ENCODE measurements at regions not wholly inside any gene's neighbourhood (a gene's known extent, or its start where the extent isn't known, plus 50 kb on each side); places are given as distances from the start of the nearest gene placed in this dataset.
"Not testable (repeated sequence)": the region's sequence is repeated elsewhere in the genome, so short reads cannot be mapped to it uniquely, and the experiment has no call there.

GRCh38 chr20:29763821-29764511 lies 1493.5 kb upstream of the DEFB115 start:
- no peak for DNase-seq

GRCh38 chr20:29764922-29765610 lies 1492.4 kb upstream of the DEFB115 start:
- not testable (repeated sequence) for DNase-seq

- not testable (repeated sequence) for DNase-seq
Measured at GRCh38 chr20:29778033-29778432, 1479.4 kb upstream of the DEFB115 start.

GRCh38 chr20:29781217-29781616 lies 1476.2 kb upstream of the DEFB115 start:
- DNase-seq: not testable (repeated sequence)

DNA sequence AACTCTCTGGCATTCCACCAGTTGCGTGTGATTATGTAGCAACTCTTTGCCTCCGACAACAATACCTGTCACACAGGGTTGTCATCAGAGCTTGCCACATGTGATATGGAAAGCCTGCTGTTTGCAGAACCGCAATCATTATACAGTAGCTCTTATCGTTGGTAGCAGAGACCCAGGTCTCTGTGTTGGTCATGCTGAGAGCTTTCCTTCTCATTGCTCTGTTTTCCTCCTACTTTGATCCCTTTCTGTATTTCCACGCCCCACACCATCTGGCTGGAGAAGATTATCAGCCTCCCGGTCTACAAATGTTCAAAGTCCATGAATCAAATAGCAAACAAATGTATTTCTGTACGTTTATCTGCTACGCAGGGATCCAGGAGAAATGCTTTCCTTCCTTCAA lies 1475.6 kb upstream of the DEFB115 start:
- not testable (repeated sequence) for DNase-seq

DNA sequence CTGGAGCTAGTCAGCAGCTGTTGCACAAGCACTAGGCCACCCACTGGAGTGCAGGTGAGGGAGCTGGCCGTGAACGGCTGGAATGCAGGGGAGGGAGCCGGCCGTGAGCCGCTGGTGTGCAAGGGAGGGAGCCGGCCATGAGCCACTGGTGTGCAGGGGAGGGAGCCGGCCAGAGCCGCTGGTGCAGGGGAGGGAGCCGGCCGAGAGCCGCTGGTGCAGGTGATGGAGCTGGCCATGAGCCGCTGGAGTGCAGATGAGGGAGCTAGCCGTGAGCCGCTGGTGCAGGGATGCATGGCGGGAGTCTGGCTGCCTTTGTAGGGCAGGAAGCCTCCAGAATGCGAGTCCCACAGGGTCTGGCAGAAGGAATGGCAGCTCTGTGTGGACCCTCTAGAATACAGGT lies 1470.0 kb upstream of the DEFB115 start:
- not testable (repeated sequence) for DNase-seq

GRCh38 chr20:29790510-29790909 lies 1467.0 kb upstream of the DEFB115 start:
- no peak for DNase-seq

DNA sequence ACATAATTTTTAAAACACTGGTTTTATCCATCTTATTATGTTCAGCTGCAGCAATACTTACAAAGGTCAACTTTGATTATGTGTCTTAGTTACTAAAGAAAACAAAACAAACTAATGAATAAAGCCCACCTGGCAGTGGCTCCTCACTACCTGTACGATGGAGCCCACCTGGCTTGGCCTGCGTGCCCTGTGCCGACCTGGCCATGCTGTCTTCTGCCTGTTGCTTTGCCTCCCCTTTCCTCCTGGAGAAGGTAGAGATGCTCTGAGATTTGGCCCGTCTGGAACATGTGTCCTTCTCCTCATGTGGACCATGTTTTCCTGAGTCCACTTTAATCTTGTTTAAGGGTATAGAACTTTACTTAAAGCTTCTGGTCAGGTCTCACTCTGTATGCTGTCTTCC lies 1426.0 kb upstream of the DEFB115 start:
- DNase-seq: not testable (repeated sequence)

DNA sequence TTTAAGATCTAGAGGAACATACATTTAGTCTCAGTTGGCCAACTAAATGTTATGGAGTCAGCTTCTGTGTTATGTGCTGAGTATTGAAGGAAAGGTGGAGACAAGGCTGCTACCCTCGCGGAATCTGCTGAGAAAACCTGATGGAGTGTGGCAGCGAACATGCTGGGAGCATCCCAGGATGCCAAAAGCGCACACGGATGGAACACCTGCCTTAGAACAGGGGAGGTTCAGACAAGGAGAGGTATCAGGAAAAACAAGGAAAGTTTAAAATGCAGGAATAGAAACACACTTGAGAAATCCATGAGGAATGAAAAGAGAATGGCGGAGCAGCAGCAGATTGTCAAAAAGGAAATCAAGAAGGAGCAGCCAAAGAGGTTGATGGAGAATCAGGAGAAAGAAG lies 1389.5 kb upstream of the DEFB115 start:
- DNase-seq: not testable (repeated sequence)

DNA sequence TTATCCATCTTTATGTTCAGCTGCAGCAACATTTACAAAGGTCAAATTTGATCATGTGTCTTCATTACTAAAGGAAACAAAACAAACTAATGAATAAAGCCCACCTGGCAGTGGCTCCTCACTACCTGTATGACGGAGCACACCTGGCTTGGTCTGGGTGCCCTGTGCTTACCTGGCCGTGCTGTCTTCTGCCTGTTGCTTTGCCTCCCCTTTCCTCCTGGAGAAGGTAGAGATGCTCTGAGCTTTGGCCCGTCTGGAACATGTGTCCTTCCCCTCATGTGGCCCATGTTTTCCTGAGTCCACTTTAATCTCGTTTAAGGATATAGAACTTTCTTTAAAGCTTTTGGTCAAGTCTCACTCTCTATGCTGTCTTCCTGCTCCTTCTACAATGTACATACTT lies 1388.8 kb upstream of the DEFB115 start:
- DNase-seq: not testable (repeated sequence)

GRCh38 chr20:29871816-29872215 lies 1385.6 kb upstream of the DEFB115 start:
- DNase-seq: not testable (repeated sequence)

- DNase-seq: peak in 1 of 2 donors; percentile 40
Measured at GRCh38 chr20:29873946-29874345, 1383.5 kb upstream of the DEFB115 start.

DNA sequence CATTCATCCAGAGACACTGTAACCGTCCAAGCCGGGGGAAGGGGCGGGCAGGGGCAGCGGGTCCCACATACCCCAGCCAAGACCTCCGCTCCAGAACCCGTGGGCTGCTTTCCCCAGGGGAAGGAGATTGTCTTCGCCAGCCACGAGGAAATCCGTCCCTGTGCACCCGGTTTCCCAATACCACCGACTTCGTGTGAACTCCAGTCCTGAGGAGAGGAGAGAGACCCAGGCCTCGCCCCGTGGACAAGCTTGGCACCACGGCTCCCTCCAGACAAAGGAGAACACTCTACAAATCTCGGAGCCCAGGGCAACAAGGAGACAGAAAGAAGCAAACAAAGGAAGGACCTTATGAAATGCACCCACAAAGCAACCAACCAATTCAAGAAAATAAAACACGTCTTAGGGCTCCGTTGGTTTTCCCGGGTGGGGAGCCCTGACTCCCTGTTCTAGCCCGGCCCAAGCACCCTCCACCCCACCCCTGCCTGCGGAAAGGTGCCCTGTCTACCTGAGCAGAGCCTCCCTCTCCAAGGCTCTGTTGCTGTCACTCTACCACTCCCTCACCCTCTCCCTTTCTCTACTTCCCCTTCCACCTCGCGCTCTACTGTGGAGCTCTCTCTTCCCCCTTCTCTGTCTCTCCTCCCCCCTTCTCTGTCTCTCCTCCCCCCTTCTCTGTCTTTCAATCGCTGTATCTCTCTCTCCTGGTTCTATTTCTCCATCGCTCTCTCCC lies 1382.8 kb upstream of the DEFB115 start:
- no peak for DNase-seq

GRCh38 chr20:29875321-29876083 lies 1382.0 kb upstream of the DEFB115 start:
- not testable (repeated sequence) for DNase-seq

- not testable (repeated sequence) for DNase-seq
Measured at GRCh38 chr20:29876084-29876910, 1381.2 kb upstream of the DEFB115 start.

- no peak for DNase-seq
Measured at GRCh38 chr20:29876911-29877285, 1380.6 kb upstream of the DEFB115 start.

DNA sequence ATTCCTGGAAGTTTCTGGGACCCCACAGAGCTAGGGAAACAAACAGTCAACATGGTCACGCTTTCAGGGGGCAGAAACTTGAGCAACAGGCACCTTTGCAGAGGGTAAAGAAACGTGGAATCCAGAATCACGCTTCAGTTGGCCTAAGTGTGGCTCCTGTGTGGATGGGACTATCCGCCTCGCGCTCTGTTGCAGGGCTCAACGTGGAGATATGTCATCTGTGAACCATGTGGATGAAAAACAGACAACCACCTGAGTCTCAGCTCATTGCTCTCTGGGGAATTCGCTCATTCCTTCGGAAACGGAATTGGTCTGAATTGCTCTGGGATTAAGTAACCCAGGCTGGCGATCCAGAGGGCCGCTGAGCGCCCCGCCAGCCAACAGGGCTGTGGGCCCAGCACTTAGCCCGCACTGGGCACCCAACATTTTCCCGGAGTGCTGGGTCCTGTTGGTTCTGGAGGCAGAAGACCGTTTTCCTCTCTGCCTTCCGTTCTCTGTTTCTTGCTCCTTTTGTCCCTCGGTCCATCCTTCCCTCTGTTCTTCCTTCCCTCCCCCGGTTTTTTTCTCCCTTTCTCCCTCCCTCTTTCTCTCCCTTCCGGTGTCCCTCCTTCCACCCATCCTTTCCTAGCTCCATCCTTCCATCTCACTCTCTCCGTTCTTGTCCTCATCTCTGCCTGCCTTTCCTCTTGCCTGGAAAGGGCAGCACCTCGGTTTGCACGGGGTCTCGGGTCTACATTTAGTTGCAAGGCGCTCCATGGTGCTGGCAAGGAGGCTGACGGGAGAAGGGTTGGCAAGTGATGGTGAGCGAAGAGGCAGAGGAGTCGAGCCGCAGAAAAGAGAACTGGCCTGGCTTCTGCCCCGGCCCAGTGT lies 1379.8 kb upstream of the DEFB115 start:
- DNase-seq: not testable (repeated sequence)

GRCh38 chr20:29878281-29878741 lies 1379.2 kb upstream of the DEFB115 start:
- no peak for DNase-seq

GRCh38 chr20:29878777-29879442 lies 1378.6 kb upstream of the DEFB115 start:
- DNase-seq: peak; percentile 23 to 29

GRCh38 chr20:29881107-29881506 lies 1376.4 kb upstream of the DEFB115 start:
- not testable (repeated sequence) for DNase-seq

Data from CD4-positive, alpha-beta T cell treated with Interleukin-1 beta for 1 hour (primary cell).